HG03520 (cell line): ENCODE measurements at regions not wholly inside any gene's neighbourhood (a gene's known extent, or its start where the extent isn't known, plus 50 kb on each side); places are given as distances from the start of the nearest gene placed in this dataset.

Experiments used
- ATAC-seq: cut with Tn5 transposase; IDR thresholded peaks from one replicate; pipeline ENCODE4 v1.9.1; 2021; ENCODE audit warnings: mild to moderate bottlenecking, moderate library complexity; ENCODE audit not compliant: unreplicated experiment

GRCh38 chr13:95445131-95445530 is 107.4 kb upstream of the CLDN10 start:
- ATAC-seq = no peak

GRCh38 chr13:95447814-95448213 is 104.7 kb upstream of the CLDN10 start:
- ATAC-seq = no peak

- ATAC-seq = no peak
Measured at GRCh38 chr13:95451656-95452055, 100.9 kb upstream of the CLDN10 start.

GRCh38 chr13:95452375-95452774 is 100.1 kb upstream of the CLDN10 start:
- no peak for ATAC-seq

GRCh38 chr13:95455782-95456181 is 96.7 kb upstream of the CLDN10 start:
- ATAC-seq = no peak

GRCh38 chr13:95456815-95457214 is 95.7 kb upstream of the CLDN10 start:
- no peak for ATAC-seq

GRCh38 chr13:95457294-95457693 is 95.2 kb upstream of the CLDN10 start:
- peak; percentile 99 for ATAC-seq

- no peak for ATAC-seq
Measured at GRCh38 chr13:95462801-95463200, 89.7 kb upstream of the CLDN10 start.

- no peak for ATAC-seq
Measured at GRCh38 chr13:95463531-95463930, 89.0 kb upstream of the CLDN10 start.

- ATAC-seq = no peak
Measured at GRCh38 chr13:95470574-95471366, 81.8 kb upstream of the CLDN10 start.

- ATAC-seq = peak; percentile 47
Measured at GRCh38 chr13:95471960-95472359, 80.6 kb upstream of the CLDN10 start.

GRCh38 chr13:95474992-95475391 is 77.5 kb upstream of the CLDN10 start:
- no peak for ATAC-seq

GRCh38 chr13:95477187-95477586 is 75.3 kb upstream of the CLDN10 start:
- no peak for ATAC-seq

GRCh38 chr13:95479731-95480130 is 72.8 kb upstream of the CLDN10 start:
- ATAC-seq = no peak

- ATAC-seq = peak; percentile 47
Measured at GRCh38 chr13:95480131-95480545, 72.4 kb upstream of the CLDN10 start.

GRCh38 chr13:95480791-95481780 is 71.4 kb upstream of the CLDN10 start:
- ATAC-seq = no peak

GRCh38 chr13:95484052-95484451 is 68.5 kb upstream of the CLDN10 start:
- ATAC-seq = no peak

GRCh38 chr13:95485045-95485517 is 67.4 kb upstream of the CLDN10 start:
- ATAC-seq = no peak

- no peak for ATAC-seq
Measured at GRCh38 chr13:95485518-95486144, 66.9 kb upstream of the CLDN10 start.

GRCh38 chr13:95492044-95492801 is 60.3 kb upstream of the CLDN10 start:
- ATAC-seq = no peak
